ENCODE measurements at regions not wholly inside any gene's neighbourhood (a gene's known extent, or its start where the extent isn't known, plus 50 kb on each side); places are given as distances from the start of the nearest gene placed in this dataset.

- TF ChIP-seq, protein P1, sequence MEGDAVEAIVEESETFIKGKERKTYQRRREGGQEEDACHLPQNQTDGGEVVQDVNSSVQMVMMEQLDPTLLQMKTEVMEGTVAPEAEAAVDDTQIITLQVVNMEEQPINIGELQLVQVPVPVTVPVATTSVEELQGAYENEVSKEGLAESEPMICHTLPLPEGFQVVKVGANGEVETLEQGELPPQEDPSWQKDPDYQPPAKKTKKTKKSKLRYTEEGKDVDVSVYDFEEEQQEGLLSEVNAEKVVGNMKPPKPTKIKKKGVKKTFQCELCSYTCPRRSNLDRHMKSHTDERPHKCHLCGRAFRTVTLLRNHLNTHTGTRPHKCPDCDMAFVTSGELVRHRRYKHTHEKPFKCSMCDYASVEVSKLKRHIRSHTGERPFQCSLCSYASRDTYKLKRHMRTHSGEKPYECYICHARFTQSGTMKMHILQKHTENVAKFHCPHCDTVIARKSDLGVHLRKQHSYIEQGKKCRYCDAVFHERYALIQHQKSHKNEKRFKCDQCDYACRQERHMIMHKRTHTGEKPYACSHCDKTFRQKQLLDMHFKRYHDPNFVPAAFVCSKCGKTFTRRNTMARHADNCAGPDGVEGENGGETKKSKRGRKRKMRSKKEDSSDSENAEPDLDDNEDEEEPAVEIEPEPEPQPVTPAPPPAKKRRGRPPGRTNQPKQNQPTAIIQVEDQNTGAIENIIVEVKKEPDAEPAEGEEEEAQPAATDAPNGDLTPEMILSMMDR (conservative IDR thresholded peaks at IDR 0.05; ENCODE audit: low read depth in 2 of 2) = no peak
- no peak for TF ChIP-seq CREB1 (CRISPR knock-in tag; IDR thresholded peaks at IDR 0.05; ENCODE audit: low read depth)
- no peak for TF ChIP-seq EZH2 (IDR thresholded peaks at IDR 0.05; ENCODE audit: low read depth, unreplicated experiment)
- no peak for TF ChIP-seq REST (IDR thresholded peaks at IDR 0.05; ENCODE audit: unreplicated experiment)
- no peak for TF ChIP-seq JUNB (IDR thresholded peaks at IDR 0.05; ENCODE audit: unreplicated experiment)
- no peak for TF ChIP-seq EZH2phosphoT487 (IDR thresholded peaks at IDR 0.05; ENCODE audit: unreplicated experiment)
- no peak for TF ChIP-seq POLR2AphosphoS5 (IDR thresholded peaks at IDR 0.05; ENCODE audit: low read depth)
These were observed 155.3 kb downstream of the RAD51AP2 start for GRCh38 chr2:17362956-17363355.

Data from GM23338 (cell line).